ENCODE measurements at regions not wholly inside any gene's neighbourhood (a gene's known extent, or its start where the extent isn't known, plus 50 kb on each side); places are given as distances from the start of the nearest gene placed in this dataset.

DNA sequence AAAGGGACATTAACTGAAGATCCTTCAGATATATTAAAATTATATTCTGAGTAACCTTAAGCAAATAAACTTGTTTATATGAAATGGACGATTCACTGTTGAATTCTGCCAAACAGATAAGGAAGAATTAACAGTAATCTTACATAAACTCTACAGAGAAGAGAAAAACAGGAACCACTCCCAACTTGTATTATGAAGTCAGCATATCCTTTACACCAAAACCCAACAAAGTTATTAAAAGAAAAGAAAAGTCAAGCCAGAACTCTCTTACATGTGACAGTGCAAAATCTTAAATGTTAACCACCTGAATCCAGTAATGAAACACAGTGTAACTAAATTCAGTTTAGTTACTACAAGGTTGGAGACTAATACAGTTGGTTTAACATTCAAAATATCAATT lies 185.8 kb downstream of the DEPDC1B start:
- 29 to 40% methylated on average over 1 of the region's 1 CpG for WGBS, 2 donors
- TF ChIP-seq, protein P1, sequence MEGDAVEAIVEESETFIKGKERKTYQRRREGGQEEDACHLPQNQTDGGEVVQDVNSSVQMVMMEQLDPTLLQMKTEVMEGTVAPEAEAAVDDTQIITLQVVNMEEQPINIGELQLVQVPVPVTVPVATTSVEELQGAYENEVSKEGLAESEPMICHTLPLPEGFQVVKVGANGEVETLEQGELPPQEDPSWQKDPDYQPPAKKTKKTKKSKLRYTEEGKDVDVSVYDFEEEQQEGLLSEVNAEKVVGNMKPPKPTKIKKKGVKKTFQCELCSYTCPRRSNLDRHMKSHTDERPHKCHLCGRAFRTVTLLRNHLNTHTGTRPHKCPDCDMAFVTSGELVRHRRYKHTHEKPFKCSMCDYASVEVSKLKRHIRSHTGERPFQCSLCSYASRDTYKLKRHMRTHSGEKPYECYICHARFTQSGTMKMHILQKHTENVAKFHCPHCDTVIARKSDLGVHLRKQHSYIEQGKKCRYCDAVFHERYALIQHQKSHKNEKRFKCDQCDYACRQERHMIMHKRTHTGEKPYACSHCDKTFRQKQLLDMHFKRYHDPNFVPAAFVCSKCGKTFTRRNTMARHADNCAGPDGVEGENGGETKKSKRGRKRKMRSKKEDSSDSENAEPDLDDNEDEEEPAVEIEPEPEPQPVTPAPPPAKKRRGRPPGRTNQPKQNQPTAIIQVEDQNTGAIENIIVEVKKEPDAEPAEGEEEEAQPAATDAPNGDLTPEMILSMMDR (IDR thresholded peaks at IDR 0.05): no peak
- TF ChIP-seq POLR2A (IDR thresholded peaks at IDR 0.05): no peak
- no peak for DNase-seq (ENCODE audit: low spot score in 2 of 2)
- intact Hi-C loops (cut with DNase I; ENCODE audit: low total_unique reads): no loop called here
- no peak overlapping the region for H3K4me3 ChIP-seq (ENCODE audit: low read depth, poor library complexity, severe bottlenecking)

DNA sequence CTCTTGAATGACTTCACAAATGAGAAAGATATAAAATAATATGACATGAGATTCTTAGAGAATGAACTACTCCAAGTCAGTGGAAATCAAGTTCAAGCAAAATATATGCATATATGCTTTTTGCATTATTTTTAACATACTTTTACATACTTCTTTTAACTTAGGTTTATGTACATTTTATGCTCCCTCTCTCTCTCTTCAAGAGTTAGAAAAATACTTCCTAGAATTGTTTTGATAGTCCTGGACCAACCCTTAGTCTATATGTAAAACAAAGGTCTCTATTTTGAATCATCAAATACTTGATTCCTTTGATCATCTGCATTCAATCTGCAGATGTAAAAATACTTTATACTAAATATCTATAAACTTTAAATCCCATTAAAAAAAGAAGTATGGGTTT lies 187.8 kb downstream of the DEPDC1B start:
- DNase-seq (ENCODE audit: low spot score in 2 of 2): no peak
- TF ChIP-seq, protein P1 (IDR thresholded peaks at IDR 0.05): no peak
- no peak for TF ChIP-seq POLR2A (IDR thresholded peaks at IDR 0.05)
- H3K4me3 ChIP-seq (ENCODE audit: low read depth, poor library complexity, severe bottlenecking): no peak overlapping the region

DNA sequence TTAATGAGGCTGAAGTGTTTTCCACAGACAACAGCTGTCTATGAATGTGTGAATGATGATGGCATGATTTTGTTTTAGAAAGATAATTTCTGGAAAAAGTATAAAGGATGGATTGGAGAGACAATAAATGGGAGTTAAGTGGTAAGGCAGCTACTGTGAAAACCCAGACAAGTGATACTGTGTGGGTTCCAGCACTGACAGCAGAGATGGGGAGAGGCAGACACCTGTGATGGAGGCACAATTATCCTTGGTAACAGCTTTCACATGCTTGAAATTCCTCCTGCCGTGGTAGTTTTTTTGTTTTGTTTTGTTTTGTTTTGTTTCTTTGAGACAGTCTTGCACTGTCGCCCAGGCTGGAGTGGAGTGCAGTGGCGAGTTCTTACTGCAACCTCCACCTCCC lies 189.3 kb downstream of the DEPDC1B start:
- TF ChIP-seq, protein P1 (IDR thresholded peaks at IDR 0.05): no peak
- TF ChIP-seq POLR2A (IDR thresholded peaks at IDR 0.05): no peak
- 76 to 80% methylated on average over 3 of the region's 3 CpGs for WGBS, 2 donors
- no peak for DNase-seq (ENCODE audit: low spot score in 2 of 2)
- intact Hi-C loops (cut with DNase I; ENCODE audit: low total_unique reads): no loop called here
- H3K4me3 ChIP-seq (ENCODE audit: low read depth, poor library complexity, severe bottlenecking): no peak overlapping the region

More for the DNA sequence above, 187.8 kb downstream of the DEPDC1B start:
- intact Hi-C loops (cut with DNase I; ENCODE audit: low total_unique reads): no loop called here

DNA sequence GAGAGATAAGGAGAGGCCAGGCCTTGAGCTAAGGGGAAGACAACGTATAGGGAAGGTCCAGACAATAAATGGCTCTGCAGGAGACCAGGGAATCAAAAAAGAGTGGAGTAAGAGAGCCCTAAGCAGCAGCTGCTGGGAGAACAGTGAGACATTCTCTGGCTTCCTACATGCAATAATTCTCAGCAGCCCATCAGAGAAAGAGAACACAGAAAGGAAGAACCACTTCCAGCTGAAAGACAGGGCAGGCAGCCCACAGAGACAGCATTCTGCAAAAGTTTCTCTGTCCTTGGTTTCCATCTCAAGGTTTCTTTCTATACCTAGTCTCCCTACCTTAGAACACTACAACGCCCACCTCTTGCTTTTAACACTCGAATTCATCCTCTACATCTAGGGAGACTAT lies 189.9 kb downstream of the DEPDC1B start:
- 80 to 81% methylated on average over 3 of the region's 3 CpGs for WGBS, 2 donors
- TF ChIP-seq POLR2A (IDR thresholded peaks at IDR 0.05): no peak
- TF ChIP-seq, protein P1 (IDR thresholded peaks at IDR 0.05): no peak
- intact Hi-C loops (cut with DNase I; ENCODE audit: low total_unique reads): no loop called here
- no peak for DNase-seq (ENCODE audit: low spot score in 2 of 2)
- H3K4me3 ChIP-seq (ENCODE audit: low read depth, poor library complexity, severe bottlenecking): no peak overlapping the region

DNA sequence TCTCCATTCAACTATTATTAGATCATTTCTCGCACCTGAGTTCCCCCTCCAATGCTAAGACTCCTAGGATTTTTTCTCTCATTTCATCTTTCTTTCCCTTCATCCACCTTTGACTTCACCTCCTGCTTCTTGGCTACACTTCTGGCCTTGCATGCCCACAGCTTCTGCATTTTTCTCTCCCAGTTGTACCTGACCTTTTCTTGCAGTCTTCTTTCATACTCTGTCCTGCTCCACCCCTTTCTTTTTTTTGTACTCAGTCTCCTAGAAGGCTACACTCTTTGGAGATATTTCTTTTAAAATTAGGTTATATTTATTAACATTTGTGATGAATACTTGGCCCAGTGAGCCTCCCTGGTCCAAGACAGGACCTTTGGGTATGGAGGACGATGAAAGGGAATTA lies 190.4 kb downstream of the DEPDC1B start:
- DNase-seq (ENCODE audit: low spot score in 2 of 2): no peak
- whole genome bisulfite sequencing, 2 donors: 70 to 94% methylated on average over 2 of the region's 2 CpGs
- intact Hi-C loops (cut with DNase I; ENCODE audit: low total_unique reads): no loop called here
- H3K4me3 ChIP-seq (ENCODE audit: low read depth, poor library complexity, severe bottlenecking): no peak overlapping the region
- no peak for TF ChIP-seq POLR2A (IDR thresholded peaks at IDR 0.05)
- TF ChIP-seq, protein P1 (IDR thresholded peaks at IDR 0.05): no peak

DNA sequence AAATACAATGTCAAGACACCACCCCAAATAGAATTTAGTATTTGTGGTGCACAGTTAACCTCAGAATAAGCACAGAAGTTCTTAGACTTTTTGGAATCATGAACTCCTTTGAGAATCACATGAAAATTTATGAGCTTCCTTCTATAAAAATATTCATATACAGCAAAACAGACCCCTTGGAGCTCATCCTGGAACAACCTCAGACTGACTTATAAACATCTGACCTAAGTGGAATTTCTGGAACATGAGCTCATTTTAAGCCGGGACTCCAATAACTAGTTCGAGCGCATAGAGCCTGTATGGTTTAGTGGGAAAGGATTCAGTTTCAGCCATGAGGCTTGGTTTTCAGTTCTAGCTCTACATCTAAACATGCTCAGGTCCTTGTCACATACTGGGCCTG lies 192.3 kb downstream of the DEPDC1B start:
- H3K4me3 ChIP-seq (ENCODE audit: low read depth, poor library complexity, severe bottlenecking): no peak overlapping the region
- TF ChIP-seq, protein P1 (IDR thresholded peaks at IDR 0.05): no peak
- no peak for TF ChIP-seq POLR2A (IDR thresholded peaks at IDR 0.05)
- WGBS, 2 donors: 64 to 67% methylated on average over 3 of the region's 3 CpGs
- DNase-seq (ENCODE audit: low spot score in 2 of 2): no peak
- intact Hi-C loops (cut with DNase I; ENCODE audit: low total_unique reads): no loop called here
